Hepatocyte (in vitro differentiated cells): ENCODE measurements at regions not wholly inside any gene's neighbourhood (a gene's known extent, or its start where the extent isn't known, plus 50 kb on each side); places are given as distances from the start of the nearest gene placed in this dataset.

ENCODE experiments used
- EZH2 ChIP-seq: fragments of 200-600 bp; sonication (generic); IDR thresholded peaks from 2 replicates; pipeline ENCODE4 v1.6.1; 2016; ENCODE audit warnings: antibody characterized with exemption, mild to moderate bottlenecking, borderline replicate concordance
- EZH2phosphoT487 ChIP-seq: fragments of 200-600 bp; sonication (generic); IDR thresholded peaks from one replicate; pipeline ENCODE4 v1.6.1; 2018; ENCODE audit warnings: antibody characterized with exemption, mild to moderate bottlenecking, low read depth, moderate library complexity; ENCODE audit not compliant: unreplicated experiment, severe bottlenecking
- TF ChIP-seq, protein P1 (sequence below): fragments of 200-600 bp; sonication (generic); IDR thresholded peaks from 2 replicates; pipeline ENCODE4 v1.5.1; 2016; ENCODE audit warnings: antibody characterized with exemption, mild to moderate bottlenecking; ENCODE audit not compliant: poor library complexity

DNA sequence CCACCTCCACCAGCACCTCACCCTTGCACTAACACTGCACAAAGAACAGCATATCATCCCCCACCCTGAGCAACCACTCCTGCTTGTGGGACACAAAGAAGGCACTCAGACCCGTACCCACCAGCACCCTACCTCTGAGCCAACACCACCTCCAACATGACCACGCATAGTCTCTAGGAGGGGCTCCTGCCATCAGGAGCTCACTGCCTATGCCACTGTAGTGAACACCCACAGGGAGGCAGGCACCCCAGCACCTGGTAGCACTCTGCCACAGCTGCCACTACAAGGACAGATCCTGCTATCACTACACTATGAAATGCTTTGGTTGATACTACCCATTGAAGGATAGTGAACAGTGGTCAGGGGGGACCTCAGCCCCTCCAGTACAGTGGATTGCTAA is 395.6 kb upstream of the GRAMD2B start:
- TF ChIP-seq EZH2: no peak
- TF ChIP-seq, protein P1, sequence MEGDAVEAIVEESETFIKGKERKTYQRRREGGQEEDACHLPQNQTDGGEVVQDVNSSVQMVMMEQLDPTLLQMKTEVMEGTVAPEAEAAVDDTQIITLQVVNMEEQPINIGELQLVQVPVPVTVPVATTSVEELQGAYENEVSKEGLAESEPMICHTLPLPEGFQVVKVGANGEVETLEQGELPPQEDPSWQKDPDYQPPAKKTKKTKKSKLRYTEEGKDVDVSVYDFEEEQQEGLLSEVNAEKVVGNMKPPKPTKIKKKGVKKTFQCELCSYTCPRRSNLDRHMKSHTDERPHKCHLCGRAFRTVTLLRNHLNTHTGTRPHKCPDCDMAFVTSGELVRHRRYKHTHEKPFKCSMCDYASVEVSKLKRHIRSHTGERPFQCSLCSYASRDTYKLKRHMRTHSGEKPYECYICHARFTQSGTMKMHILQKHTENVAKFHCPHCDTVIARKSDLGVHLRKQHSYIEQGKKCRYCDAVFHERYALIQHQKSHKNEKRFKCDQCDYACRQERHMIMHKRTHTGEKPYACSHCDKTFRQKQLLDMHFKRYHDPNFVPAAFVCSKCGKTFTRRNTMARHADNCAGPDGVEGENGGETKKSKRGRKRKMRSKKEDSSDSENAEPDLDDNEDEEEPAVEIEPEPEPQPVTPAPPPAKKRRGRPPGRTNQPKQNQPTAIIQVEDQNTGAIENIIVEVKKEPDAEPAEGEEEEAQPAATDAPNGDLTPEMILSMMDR: no peak
- TF ChIP-seq EZH2phosphoT487: no peak
